ENCODE measurements at regions not wholly inside any gene's neighbourhood (a gene's known extent, or its start where the extent isn't known, plus 50 kb on each side); places are given as distances from the start of the nearest gene placed in this dataset.
"Not testable (repeated sequence)": the region's sequence is repeated elsewhere in the genome, so short reads cannot be mapped to it uniquely, and the experiment has no call there.

DNA sequence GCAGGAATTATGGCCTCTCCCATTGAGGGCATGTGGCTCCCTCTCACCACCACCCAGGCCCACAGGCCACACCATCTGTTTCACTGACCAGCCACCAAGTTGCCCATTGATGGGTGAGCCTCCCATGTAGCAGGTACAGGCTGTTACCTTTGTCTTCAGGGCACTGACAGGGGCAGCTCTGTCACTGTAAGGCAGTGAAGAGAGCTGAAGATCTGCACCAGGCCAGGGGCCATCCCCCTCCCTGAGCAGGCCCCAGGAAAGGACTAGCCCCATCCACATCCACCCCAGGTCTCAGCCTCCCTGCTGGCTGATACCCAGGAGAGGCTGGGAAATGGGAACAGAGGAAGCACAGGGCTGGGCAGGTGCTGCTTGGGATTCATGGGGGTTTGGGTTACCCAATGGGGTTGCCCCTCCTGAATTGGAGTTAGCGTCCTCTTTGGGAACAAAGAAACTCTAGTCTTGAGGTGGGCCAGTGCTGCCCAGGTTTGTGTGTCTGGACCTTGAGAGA is 1691.4 kb downstream of the TP53TG3F start:
- no peak overlapping the region for H3K27ac ChIP-seq

DNA sequence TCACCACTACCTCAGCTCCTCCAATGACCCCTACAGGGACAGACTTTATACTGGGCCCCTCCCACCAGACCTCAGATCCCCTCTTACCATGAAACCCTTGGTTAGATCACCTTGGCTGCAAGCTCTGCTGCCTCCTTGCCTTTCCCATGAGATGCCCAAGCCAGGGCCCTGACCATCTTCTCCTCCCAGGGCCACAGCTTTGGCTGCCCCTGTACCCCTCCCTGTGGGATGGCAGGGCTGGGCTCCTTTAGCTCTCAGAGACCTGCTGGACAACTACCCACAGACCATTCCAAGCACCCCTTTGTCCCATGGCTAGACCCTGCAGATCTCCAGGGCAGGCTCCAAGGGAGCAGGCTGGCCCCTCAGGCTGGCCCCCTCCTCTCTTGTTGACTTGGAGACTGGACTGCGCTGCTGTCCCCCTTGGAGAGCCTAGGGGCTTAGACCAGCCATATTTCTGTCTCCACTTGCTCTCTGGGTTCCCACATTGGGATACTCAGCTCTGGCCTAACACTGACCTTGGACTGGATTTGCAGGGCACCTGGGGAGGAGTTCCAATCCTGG is 1692.7 kb downstream of the TP53TG3F start:
- no peak overlapping the region for H3K27ac ChIP-seq
- no peak for TF ChIP-seq CTCF (conservative IDR thresholded peaks at IDR 0.05)
- TF ChIP-seq ZFX (IDR thresholded peaks at IDR 0.05): no peak

More for the DNA sequence above, 1691.4 kb downstream of the TP53TG3F start:
- TF ChIP-seq CTCF (conservative IDR thresholded peaks at IDR 0.05): no peak
- no peak for TF ChIP-seq ZFX (IDR thresholded peaks at IDR 0.05)

DNA sequence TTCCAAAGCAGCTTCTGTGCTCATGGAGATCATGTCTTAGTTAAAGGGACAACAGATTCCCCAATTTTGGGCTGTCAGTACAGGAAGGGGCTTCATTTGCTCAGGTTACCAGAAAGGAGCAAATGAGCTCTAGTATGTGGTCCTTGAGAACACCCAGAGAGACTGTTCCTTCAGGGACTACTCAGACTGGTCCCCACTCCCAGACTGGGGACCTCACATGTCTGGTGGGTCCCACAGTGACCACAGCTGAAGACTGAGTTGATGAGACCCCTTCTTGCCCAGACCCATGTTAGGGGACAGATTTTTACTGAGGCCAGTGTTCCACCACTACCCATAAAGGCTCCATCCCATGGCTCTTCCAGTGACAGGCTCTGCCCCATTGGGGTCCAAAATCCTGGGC is 1695.2 kb downstream of the TP53TG3F start:
- no peak overlapping the region for H3K27ac ChIP-seq
- no peak for TF ChIP-seq CTCF (conservative IDR thresholded peaks at IDR 0.05)
- no peak for TF ChIP-seq ZFX (IDR thresholded peaks at IDR 0.05)

- not testable (repeated sequence) for H3K27ac ChIP-seq
These were observed 1698.1 kb downstream of the TP53TG3F start for GRCh38 chr16:35157549-35157948.

GRCh38 chr16:35169324-35169723 is 1709.9 kb downstream of the TP53TG3F start:
- H3K27ac ChIP-seq: not testable (repeated sequence)

DNA sequence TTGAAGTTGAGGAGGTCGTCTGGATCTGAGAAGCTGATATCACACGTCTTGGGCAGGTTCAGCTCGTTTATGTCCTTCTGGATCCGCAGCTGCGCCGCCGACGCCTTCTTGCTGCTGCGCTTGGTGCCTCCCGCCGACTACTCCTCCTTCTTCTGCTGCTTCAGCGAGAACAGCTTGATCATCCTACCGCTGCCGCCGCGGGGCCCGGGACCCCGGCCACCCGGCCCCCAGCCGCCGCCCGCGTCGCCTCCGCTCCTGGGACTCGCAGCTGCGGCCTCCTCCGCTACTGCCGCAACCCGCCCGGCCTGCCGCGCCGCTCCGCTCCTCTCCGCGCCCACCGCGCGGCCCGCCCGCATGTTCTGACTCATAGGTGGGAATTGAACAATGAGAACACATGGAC is 1710.6 kb downstream of the TP53TG3F start:
- not testable (repeated sequence) for H3K27ac ChIP-seq

DNA sequence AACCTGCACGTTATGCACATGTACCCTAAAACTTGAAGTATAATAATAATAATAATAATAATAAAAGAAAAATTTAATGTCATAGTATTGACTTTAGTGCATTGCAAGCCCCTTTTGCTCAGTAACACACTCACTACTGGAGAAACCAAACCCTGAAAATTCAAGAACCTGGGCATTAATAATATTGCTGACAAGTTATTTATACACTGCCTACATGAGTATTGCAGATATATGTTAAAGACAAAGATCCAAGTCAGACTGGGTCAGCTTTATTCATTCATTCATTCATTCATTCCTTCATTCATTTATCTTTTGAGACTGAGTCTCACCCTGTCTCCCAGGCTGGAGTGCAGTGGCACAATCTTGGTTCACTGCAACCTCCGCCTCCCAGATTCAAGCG is 1711.2 kb downstream of the TP53TG3F start:
- no peak for TF ChIP-seq ZFX (IDR thresholded peaks at IDR 0.05)
- no peak for TF ChIP-seq CTCF (conservative IDR thresholded peaks at IDR 0.05)
- H3K27ac ChIP-seq: no peak overlapping the region

DNA sequence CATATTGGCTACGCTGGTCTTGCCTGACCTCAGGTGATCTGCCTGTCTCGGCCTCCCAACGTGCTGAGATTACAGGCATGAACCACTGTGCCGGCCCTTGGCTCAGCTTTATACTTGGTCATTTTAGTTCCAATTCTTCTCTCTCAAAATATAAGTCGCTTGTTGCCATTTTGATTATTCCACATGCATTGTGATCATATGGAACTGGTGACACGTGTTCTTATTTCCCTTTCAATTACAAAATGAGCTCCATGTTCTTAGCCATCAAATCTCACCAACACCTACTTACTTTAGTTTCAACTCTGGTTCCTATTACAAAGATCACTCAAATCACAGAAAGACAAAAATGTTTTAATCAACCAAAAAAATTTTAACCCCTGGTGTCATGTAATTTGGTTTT is 1711.7 kb downstream of the TP53TG3F start:
- TF ChIP-seq CTCF (conservative IDR thresholded peaks at IDR 0.05) (no peak), ZFX (IDR thresholded peaks at IDR 0.05) (no peak)
- no peak overlapping the region for H3K27ac ChIP-seq

- no peak overlapping the region for H3K27ac ChIP-seq
- TF ChIP-seq CTCF (conservative IDR thresholded peaks at IDR 0.05): no peak
These were observed 1713.9 kb downstream of the TP53TG3F start for GRCh38 chr16:35173295-35173694.

Data from C4-2B (cell line).